Activated CD4-positive, alpha-beta T cell treated with anti-CD3 and anti-CD28 coated beads for 36 hours (primary cell): ENCODE measurements at regions not wholly inside any gene's neighbourhood (a gene's known extent, or its start where the extent isn't known, plus 50 kb on each side); places are given as distances from the start of the nearest gene placed in this dataset.

Experiments used
- ATAC-seq: fragments of 200-7000 bp; cut with Tn5 transposase; one replicate; pipeline ENCODE4 v1.10.0; 2021; ENCODE audit warnings: mild to moderate bottlenecking, moderate library complexity
- CTCF ChIA-PET: fragments of 350-600 bp; sonication (Branson Sonifier 250); formaldehyde crosslinking; loops from one replicate; lab custom pipeline; 2021; ENCODE audit warnings: antibody characterized with exemption; lab: Charles Lee
- POLR2A ChIA-PET: fragments of 350-600 bp; sonication (Branson Sonifier 250); formaldehyde crosslinking; loops from one replicate; lab custom pipeline; 2021; ENCODE audit warnings: antibody characterized with exemption, inconsistent platforms; lab: Charles Lee
- DNase-seq: peaks from one replicate; pipeline ENCODE4 v3.0.0-alpha.2; 2020
- H3K27ac Mint-ChIP-seq: one replicate; pipeline ENCODE4 v1.8.0; 2021; ENCODE audit warnings: mixed read lengths
- H3K27me3 Mint-ChIP-seq: one replicate; pipeline ENCODE4 v1.8.0; 2021; ENCODE audit warnings: mixed read lengths
- H3K36me3 Mint-ChIP-seq: one replicate; pipeline ENCODE4 v1.8.0; 2021; ENCODE audit warnings: low read depth, mixed read lengths
- H3K4me1 Mint-ChIP-seq: one replicate; pipeline ENCODE4 v1.8.0; 2021; ENCODE audit warnings: mixed read lengths
- H3K4me3 Mint-ChIP-seq: one replicate; pipeline ENCODE4 v1.8.0; 2021; ENCODE audit warnings: mild to moderate bottlenecking, moderate library complexity, mixed read lengths
- H3K9me3 Mint-ChIP-seq: one replicate; pipeline ENCODE4 v1.8.0; 2021; ENCODE audit warnings: low read depth, mixed read lengths
- intact Hi-C, 2 experiments: fragments of 100-400 bp; cut with DNase I in 1 of 2; cut with micrococcal nuclease in 1 of 2; formaldehyde crosslinking; loops; one replicate each; pipeline versions ENCODE4 v1.14.2 to v1.15.1; 2022 to 2024; cut with DNase I, micrococcal nuclease

- ATAC-seq, result no peak
- POLR2A ChIA-PET, result no interaction called here
- H3K27ac Mint-ChIP-seq, result no peak overlapping the region
- H3K27me3 Mint-ChIP-seq, result no peaks in the 10 kb centered on the region
- H3K36me3 Mint-ChIP-seq, result no peaks in the 10 kb centered on the region
- H3K4me3 Mint-ChIP-seq, result no peak overlapping the region
- intact Hi-C loops, result no loop called here
- no peaks in the 10 kb centered on the region for H3K4me1 Mint-ChIP-seq
- H3K9me3 Mint-ChIP-seq, result peaks cover 5% of the 10 kb centered on the region
- CTCF ChIA-PET, result no interaction called here
- DNase-seq, result no peak
Measured at GRCh38 chr6:66751630-66752029, 1044.6 kb upstream of the EYS start.

DNA sequence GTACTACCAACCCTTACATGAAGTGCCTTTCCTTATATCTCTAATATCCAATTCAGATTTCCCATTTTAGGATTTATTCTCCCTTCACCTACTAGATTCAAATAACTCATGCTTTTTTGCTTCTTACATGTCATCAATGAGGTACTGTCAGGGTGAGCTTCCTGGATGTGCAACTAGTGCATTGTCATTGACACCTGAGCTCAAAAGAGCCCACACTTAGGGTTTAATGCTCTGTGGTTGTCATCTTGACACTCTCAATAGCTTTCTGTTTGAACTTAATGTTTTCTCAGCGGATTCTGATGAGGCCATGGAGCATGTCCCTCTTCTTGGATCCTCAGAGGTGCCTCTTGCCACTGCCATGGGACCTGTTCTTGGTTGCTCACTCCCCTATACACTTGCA lies 1033.3 kb upstream of the EYS start:
- CTCF ChIA-PET, result no interaction called here
- POLR2A ChIA-PET, result no interaction called here
- no peaks in the 10 kb centered on the region for H3K4me1 Mint-ChIP-seq
- no peaks in the 10 kb centered on the region for H3K36me3 Mint-ChIP-seq
- intact Hi-C loops, result no loop called here
- H3K27ac Mint-ChIP-seq, result no peak overlapping the region
- no peak for DNase-seq
- H3K9me3 Mint-ChIP-seq, result peaks cover 12% of the 10 kb centered on the region
- no peak for ATAC-seq
- no peaks in the 10 kb centered on the region for H3K27me3 Mint-ChIP-seq
- no peak overlapping the region for H3K4me3 Mint-ChIP-seq

GRCh38 chr6:66735106-66735890 lies 1028.3 kb upstream of the EYS start:
- Mint-ChIP-seq H3K4me1 (no peaks in the 10 kb centered on the region), H3K4me3 (no peak overlapping the region), H3K27ac (no peak overlapping the region), H3K9me3 (peaks cover 17% of the 10 kb centered on the region), H3K36me3 (no peaks in the 10 kb centered on the region), H3K27me3 (no peaks in the 10 kb centered on the region)
- intact Hi-C loops, result no loop called here
- ATAC-seq (no peak), DNase-seq (no peak)
- ChIA-PET CTCF (no interaction called here), POLR2A (no interaction called here)

DNA sequence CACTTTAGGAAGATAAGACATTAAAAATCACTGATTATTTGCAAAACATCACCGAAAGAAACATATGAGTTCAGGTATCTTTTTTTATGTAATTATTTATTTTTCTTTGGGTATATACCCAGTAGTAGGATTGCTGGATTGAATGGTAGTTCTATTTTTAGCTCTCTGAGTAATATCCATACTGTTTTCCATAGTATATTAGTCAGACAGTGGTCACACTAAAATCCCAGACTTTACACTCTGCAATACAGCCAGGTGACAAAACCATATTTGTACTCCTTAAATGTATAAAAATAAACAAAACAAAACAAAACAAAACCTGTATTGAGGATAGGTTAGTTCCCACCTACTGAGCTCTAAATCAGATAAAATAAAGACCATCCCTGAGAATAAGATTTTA lies 1024.3 kb upstream of the EYS start:
- no peak for ATAC-seq
- no peaks in the 10 kb centered on the region for H3K4me1 Mint-ChIP-seq
- ChIA-PET POLR2A (no interaction called here), CTCF (interaction anchor here (0.9 kb wide), 1 partner anchor 49 kb away, joined by 3 read pairs; no protein-coding TSS in a partner anchor)
- no peak overlapping the region for H3K4me3 Mint-ChIP-seq
- DNase-seq, result no peak
- H3K9me3 Mint-ChIP-seq, result peaks cover 22% of the 10 kb centered on the region
- intact Hi-C loops, result no loop called here
- no peaks in the 10 kb centered on the region for H3K27me3 Mint-ChIP-seq
- H3K27ac Mint-ChIP-seq, result no peak overlapping the region
- H3K36me3 Mint-ChIP-seq, result no peaks in the 10 kb centered on the region

GRCh38 chr6:66725670-66726069 lies 1018.6 kb upstream of the EYS start:
- ChIA-PET CTCF (no interaction called here), POLR2A (interaction anchor here (0.5 kb wide), 1 partner anchor 362 kb away, joined by 6 read pairs; no protein-coding TSS in a partner anchor)
- Mint-ChIP-seq H3K27me3 (no peaks in the 10 kb centered on the region), H3K9me3 (peaks cover 16% of the 10 kb centered on the region), H3K27ac (no peak overlapping the region), H3K36me3 (no peaks in the 10 kb centered on the region), H3K4me1 (no peaks in the 10 kb centered on the region), H3K4me3 (no peak overlapping the region)
- intact Hi-C loops, result no loop called here
- ATAC-seq (no peak), DNase-seq (no peak)

- Mint-ChIP-seq H3K4me3 (no peak overlapping the region), H3K27ac (no peak overlapping the region)
- intact Hi-C loops, result no loop called here
Measured at GRCh38 chr6:66717801-66718200, 1010.8 kb upstream of the EYS start.

GRCh38 chr6:66699385-66699784 lies 992.4 kb upstream of the EYS start:
- H3K27me3 Mint-ChIP-seq, result no peaks in the 10 kb centered on the region
- DNase-seq, result no peak
- peaks cover 10% of the 10 kb centered on the region for H3K9me3 Mint-ChIP-seq
- no peaks in the 10 kb centered on the region for H3K36me3 Mint-ChIP-seq
- ChIA-PET POLR2A (no interaction called here), CTCF (no interaction called here)
- intact Hi-C loops, result no loop called here
- H3K4me1 Mint-ChIP-seq, result no peaks in the 10 kb centered on the region
- H3K4me3 Mint-ChIP-seq, result no peak overlapping the region
- no peak overlapping the region for H3K27ac Mint-ChIP-seq
- no peak for ATAC-seq

More at GRCh38 chr6:66717801-66718200, 1010.8 kb upstream of the EYS start:
- H3K27me3 Mint-ChIP-seq, result no peaks in the 10 kb centered on the region
- CTCF ChIA-PET, result no interaction called here
- no peak for ATAC-seq
- H3K4me1 Mint-ChIP-seq, result no peaks in the 10 kb centered on the region
- H3K9me3 Mint-ChIP-seq, result peaks cover 7% of the 10 kb centered on the region
- H3K36me3 Mint-ChIP-seq, result no peaks in the 10 kb centered on the region
- no peak for DNase-seq
- POLR2A ChIA-PET, result no interaction called here

GRCh38 chr6:66689608-66690007 lies 982.6 kb upstream of the EYS start:
- H3K27ac Mint-ChIP-seq, result no peak overlapping the region

DNA sequence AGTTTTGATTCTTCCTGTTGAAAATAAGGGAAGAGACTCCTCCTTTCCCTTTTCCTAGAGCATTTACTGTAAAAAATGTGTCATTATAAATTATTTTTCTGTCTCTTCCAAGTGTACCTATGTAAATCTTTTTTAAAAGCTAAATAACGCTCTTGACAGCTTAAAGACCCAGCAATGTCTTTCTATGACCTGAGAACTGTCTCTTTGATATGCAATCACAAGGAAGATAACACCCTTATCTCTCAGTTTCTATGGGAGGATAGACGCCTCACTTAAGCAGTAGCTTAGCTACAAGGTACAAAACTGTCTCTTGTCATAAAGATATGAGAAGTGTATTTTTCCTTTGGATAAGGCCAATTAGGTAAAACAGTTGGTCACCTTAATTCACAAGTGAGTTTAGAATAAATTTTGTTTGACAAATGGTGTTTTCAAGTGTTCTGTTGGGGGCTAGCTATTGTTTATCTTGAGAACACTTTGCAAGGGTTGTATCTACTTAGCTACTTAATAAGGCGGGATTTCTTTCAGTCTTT lies 980.6 kb upstream of the EYS start:
- intact Hi-C loops, result no loop called here
- CTCF ChIA-PET, result no interaction called here
- peaks cover 8% of the 10 kb centered on the region for H3K9me3 Mint-ChIP-seq

More at GRCh38 chr6:66689608-66690007, 982.6 kb upstream of the EYS start:
- intact Hi-C loops, result no loop called here
- ChIA-PET CTCF (no interaction called here), POLR2A (no interaction called here)
- no peak for ATAC-seq
- Mint-ChIP-seq H3K4me1 (no peaks in the 10 kb centered on the region), H3K36me3 (no peaks in the 10 kb centered on the region), H3K9me3 (peaks cover 13% of the 10 kb centered on the region), H3K4me3 (no peak overlapping the region), H3K27me3 (no peaks in the 10 kb centered on the region)
- no peak for DNase-seq

DNA sequence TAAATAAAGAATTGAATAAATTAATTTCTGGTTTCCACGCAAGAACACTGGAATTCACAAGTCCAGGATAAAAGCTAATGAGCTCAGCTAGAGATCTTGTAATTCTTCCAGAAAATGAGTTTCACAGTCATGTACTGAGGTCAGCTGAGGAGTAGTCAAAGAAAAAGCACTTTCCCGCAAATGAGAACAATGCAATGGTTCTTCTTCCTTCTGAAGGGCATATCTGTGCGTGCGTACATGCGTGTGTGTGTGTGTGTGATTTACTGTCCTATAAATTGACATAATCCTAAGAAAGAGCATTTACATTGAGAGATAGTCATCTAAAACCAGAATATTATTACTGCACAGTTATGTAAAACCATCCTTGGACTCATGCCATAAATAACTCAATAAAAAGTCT lies 968.9 kb upstream of the EYS start:
- ChIA-PET POLR2A (no interaction called here), CTCF (no interaction called here)
- H3K9me3 Mint-ChIP-seq, result peaks cover 5% of the 10 kb centered on the region
- H3K4me3 Mint-ChIP-seq, result no peak overlapping the region
- no peak overlapping the region for H3K27ac Mint-ChIP-seq
- H3K4me1 Mint-ChIP-seq, result no peaks in the 10 kb centered on the region
- H3K36me3 Mint-ChIP-seq, result no peaks in the 10 kb centered on the region
- intact Hi-C loops, result no loop called here
- no peak for DNase-seq
- H3K27me3 Mint-ChIP-seq, result no peaks in the 10 kb centered on the region
- no peak for ATAC-seq

More for the DNA sequence above, 980.6 kb upstream of the EYS start:
- DNase-seq, result no peak
- H3K4me1 Mint-ChIP-seq, result no peaks in the 10 kb centered on the region
- no peaks in the 10 kb centered on the region for H3K27me3 Mint-ChIP-seq
- no peak overlapping the region for H3K4me3 Mint-ChIP-seq
- no peak overlapping the region for H3K27ac Mint-ChIP-seq
- POLR2A ChIA-PET, result interaction anchor here (0.6 kb wide), 1 partner anchor 533 kb away, joined by 5 read pairs; no protein-coding TSS in a partner anchor
- ATAC-seq, result no peak
- no peaks in the 10 kb centered on the region for H3K36me3 Mint-ChIP-seq

DNA sequence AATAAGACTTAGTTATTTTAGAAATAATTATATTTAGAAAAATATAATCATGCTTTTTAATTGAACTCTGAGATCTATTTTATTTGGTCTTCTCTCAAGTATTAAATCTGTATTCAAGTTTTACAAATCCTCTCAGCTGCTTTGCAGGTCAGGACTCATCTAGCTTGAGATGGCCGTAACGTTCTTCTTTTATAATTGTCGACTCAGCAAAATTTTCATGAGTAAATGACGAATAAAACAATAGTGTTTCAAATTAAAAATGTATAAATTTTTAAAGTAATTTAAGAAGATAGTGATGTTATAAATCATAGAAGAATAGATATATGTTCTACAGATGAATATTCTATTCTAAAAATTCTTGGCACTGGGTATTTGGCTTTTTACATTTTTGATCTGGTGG lies 957.1 kb upstream of the EYS start:
- no peaks in the 10 kb centered on the region for H3K27me3 Mint-ChIP-seq
- ChIA-PET POLR2A (no interaction called here), CTCF (no interaction called here)
- no peak overlapping the region for H3K4me3 Mint-ChIP-seq
- H3K4me1 Mint-ChIP-seq, result no peaks in the 10 kb centered on the region
- DNase-seq (no peak), ATAC-seq (no peak)
- peaks cover under 1% of the 10 kb centered on the region for H3K9me3 Mint-ChIP-seq
- no peak overlapping the region for H3K27ac Mint-ChIP-seq
- intact Hi-C loops, result no loop called here
- H3K36me3 Mint-ChIP-seq, result no peaks in the 10 kb centered on the region
